Glomerular endothelial cell (primary cell): ENCODE measurements at regions not wholly inside any gene's neighbourhood (a gene's known extent, or its start where the extent isn't known, plus 50 kb on each side); places are given as distances from the start of the nearest gene placed in this dataset.
"Not testable (repeated sequence)": the region's sequence is repeated elsewhere in the genome, so short reads cannot be mapped to it uniquely, and the experiment has no call there.

ENCODE experiments used
- DNase-seq: peaks from one replicate; pipeline ENCODE4 v3.0.0-alpha.2; 2011; ENCODE audit warnings: low read depth, low spot score; ENCODE audit errors: extremely low read depth

GRCh38 chr6:74549746-74550145 is 656.1 kb downstream of the COL12A1 start:
- DNase-seq = no peak

- no peak for DNase-seq
Observed at GRCh38 chr6:74534465-74535211, 671.2 kb downstream of the COL12A1 start.

- no peak for DNase-seq
Observed at GRCh38 chr6:74519163-74519562, 686.7 kb downstream of the COL12A1 start.

GRCh38 chr6:74518035-74518434 is 687.8 kb downstream of the COL12A1 start:
- no peak for DNase-seq

GRCh38 chr6:74510878-74511277 is 695.0 kb downstream of the COL12A1 start:
- no peak for DNase-seq

GRCh38 chr6:74507649-74508048 is 698.2 kb downstream of the COL12A1 start:
- DNase-seq = no peak

- no peak for DNase-seq
Observed at GRCh38 chr6:74505391-74505790, 700.5 kb downstream of the COL12A1 start.

GRCh38 chr6:74504941-74505340 is 700.9 kb downstream of the COL12A1 start:
- no peak for DNase-seq

GRCh38 chr6:74492587-74492986 is 713.3 kb downstream of the COL12A1 start:
- no peak for DNase-seq

GRCh38 chr6:74491844-74492374 is 713.9 kb downstream of the COL12A1 start:
- no peak for DNase-seq

GRCh38 chr6:74488726-74489125 is 717.1 kb downstream of the COL12A1 start:
- not testable (repeated sequence) for DNase-seq

- no peak for DNase-seq
Observed at GRCh38 chr6:74482180-74482579, 723.7 kb downstream of the COL12A1 start.

GRCh38 chr6:74480561-74480960 is 725.3 kb downstream of the COL12A1 start:
- DNase-seq = no peak

GRCh38 chr6:74479960-74480359 is 725.9 kb downstream of the COL12A1 start:
- DNase-seq = no peak

GRCh38 chr6:74479420-74479819 is 726.4 kb downstream of the COL12A1 start:
- DNase-seq = no peak

- not testable (repeated sequence) for DNase-seq
Observed at GRCh38 chr6:74474046-74474445, 731.8 kb downstream of the COL12A1 start.

GRCh38 chr6:74468552-74468951 is 737.3 kb downstream of the COL12A1 start:
- DNase-seq = not testable (repeated sequence)

GRCh38 chr6:74467533-74468215 is 738.2 kb downstream of the COL12A1 start:
- DNase-seq = no peak

- DNase-seq = no peak
Observed at GRCh38 chr6:74466572-74466971, 739.3 kb downstream of the COL12A1 start.

GRCh38 chr6:74459260-74459659 is 746.6 kb downstream of the COL12A1 start:
- DNase-seq = no peak

- DNase-seq = no peak
Observed at GRCh38 chr6:74458536-74458935, 747.3 kb downstream of the COL12A1 start.

GRCh38 chr6:74455786-74456185 is 750.1 kb downstream of the COL12A1 start:
- no peak for DNase-seq
